GM12865 (cell line): ENCODE measurements at regions not wholly inside any gene's neighbourhood (a gene's known extent, or its start where the extent isn't known, plus 50 kb on each side); places are given as distances from the start of the nearest gene placed in this dataset.

ENCODE experiments used
- DNase-seq: peaks from one replicate; pipeline ENCODE4 v3.0.0; 2010; ENCODE audit warnings: low read depth
- H3K4me3 ChIP-seq: 2 replicates; pipeline ENCODE4 v1.5.1; 2011; ENCODE audit warnings: mild to moderate bottlenecking, low read depth, low read length, control low read depth
- TF ChIP-seq, protein P1 (sequence below): IDR thresholded peaks from 2 replicates; pipeline ENCODE4 v1.5.1; 2011; ENCODE audit warnings: low read length, control low read depth, low read depth, inconsistent platforms; ENCODE audit not compliant: insufficient read depth; ENCODE audit errors: missing control alignments

DNA sequence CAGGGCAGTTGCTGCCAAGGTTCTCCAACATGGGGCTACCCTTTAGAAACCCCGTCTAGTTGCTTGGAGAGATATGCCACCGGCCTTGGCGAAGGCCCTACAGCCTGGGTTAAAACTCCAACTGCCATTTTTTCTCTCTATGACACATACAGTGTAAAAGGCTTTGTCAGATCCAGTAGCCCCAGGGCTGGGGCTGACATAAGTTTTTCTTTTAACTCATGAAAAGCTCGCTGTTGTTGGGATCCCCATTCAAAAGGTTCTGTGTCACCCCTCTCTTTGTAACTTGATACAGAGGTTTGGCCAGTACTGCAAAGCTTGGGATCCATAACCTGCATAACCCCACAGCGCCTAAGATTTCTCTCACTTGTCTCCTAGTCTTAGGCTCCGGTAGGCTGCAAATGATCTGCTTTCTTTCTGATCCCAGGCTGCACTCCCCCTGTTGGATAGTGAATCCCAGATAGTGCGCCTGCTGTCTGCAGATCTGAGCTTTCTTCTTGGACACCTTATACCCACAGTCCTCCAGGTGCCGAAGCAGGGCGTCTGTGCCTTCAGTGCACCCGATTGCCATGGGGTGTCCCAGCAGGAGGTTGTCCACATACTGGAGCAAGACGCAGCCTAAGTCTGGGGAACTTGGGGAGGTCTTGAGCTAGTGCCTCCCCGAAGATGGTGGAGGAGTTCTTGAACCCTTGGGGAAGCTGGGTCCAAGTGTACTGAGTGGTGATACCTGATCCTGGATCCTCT, 406.2 kb downstream of the TGFB2 start:
- no peak overlapping the region for H3K4me3 ChIP-seq
- TF ChIP-seq, protein P1, sequence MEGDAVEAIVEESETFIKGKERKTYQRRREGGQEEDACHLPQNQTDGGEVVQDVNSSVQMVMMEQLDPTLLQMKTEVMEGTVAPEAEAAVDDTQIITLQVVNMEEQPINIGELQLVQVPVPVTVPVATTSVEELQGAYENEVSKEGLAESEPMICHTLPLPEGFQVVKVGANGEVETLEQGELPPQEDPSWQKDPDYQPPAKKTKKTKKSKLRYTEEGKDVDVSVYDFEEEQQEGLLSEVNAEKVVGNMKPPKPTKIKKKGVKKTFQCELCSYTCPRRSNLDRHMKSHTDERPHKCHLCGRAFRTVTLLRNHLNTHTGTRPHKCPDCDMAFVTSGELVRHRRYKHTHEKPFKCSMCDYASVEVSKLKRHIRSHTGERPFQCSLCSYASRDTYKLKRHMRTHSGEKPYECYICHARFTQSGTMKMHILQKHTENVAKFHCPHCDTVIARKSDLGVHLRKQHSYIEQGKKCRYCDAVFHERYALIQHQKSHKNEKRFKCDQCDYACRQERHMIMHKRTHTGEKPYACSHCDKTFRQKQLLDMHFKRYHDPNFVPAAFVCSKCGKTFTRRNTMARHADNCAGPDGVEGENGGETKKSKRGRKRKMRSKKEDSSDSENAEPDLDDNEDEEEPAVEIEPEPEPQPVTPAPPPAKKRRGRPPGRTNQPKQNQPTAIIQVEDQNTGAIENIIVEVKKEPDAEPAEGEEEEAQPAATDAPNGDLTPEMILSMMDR, result no peak
- no peak for DNase-seq

DNA sequence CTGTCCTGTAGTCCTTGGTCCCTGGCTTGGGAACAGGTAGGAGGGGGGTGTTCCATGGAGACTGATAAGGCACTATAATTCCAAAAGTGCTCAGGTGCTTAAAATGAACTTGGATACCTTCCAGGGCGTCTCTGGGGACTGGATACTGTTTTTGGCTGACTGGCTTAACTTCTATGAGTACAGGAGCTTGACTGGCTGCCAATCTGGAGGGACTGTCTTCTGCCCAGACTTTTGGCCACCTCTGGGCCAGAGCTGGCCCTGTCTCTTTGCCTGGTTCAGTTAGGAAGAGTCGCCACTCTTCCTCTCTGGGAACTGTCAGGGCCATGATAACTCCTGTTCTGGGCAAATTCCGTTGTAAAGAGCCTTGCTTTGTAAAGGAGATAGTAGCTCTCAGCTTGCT, 407.0 kb downstream of the TGFB2 start:
- no peak overlapping the region for H3K4me3 ChIP-seq
- TF ChIP-seq, protein P1, result no peak
- no peak for DNase-seq

DNA sequence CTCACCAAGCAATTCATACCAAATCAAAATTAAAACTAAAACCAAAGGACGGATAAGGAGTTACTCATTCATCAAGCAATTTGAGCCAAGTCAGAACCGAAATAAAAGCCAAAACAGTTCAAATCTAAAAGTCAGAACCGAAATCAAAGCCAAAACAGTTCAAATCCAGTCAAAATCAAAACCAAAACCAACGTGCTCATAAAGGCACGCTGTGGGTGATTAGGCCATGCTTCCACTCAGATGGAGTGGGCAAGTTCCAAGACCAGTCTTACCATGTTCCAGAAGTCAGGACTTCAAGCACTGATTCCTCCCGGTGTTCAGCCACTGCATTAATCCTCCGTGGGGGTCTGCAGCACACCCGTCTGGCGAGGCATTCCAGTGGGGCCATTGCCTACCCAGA, 409.3 kb downstream of the TGFB2 start:
- H3K4me3 ChIP-seq, result no peak overlapping the region
- DNase-seq, result no peak
- TF ChIP-seq, protein P1, result no peak

DNA sequence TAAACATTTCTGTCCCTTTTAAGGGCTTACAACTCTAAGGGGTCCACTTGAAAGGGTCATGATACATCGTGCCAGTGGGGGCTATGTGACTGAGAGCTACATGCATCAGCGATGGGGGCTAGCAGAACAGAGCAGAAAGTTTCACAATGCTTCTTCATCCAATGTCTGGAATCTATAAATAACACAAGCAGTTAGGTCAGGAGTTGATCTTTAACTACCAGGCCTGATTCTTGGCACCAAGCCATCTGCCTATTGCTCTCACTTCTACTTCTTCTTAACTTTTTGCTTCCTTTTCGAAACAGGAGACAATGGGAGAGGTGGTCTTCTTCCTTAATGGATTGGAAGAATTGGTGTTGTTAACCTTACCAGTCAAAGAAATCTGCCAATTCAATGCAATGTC, 410.0 kb downstream of the TGFB2 start:
- TF ChIP-seq, protein P1, result no peak
- DNase-seq, result no peak
- no peak overlapping the region for H3K4me3 ChIP-seq

DNA sequence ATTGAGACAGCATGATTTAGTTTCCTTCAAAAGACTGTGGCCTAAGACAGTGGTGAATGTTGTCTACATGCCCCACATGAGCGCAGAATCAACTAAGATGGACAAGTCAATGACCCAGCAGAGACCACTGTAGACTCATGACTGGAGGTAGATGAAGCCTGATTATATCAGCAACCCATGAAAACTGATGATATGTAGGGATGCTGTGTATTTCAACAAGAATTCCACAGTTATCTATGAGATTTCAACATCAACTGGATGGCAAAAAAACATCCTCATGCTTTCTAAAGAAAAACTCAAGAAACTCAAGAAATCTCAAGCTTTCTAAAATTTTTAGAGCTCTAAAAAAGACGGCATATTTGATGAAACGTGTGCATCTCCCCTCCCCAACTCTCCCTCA, 413.9 kb upstream of the LYPLAL1 start:
- TF ChIP-seq, protein P1, result no peak
- no peak overlapping the region for H3K4me3 ChIP-seq
- no peak for DNase-seq

DNA sequence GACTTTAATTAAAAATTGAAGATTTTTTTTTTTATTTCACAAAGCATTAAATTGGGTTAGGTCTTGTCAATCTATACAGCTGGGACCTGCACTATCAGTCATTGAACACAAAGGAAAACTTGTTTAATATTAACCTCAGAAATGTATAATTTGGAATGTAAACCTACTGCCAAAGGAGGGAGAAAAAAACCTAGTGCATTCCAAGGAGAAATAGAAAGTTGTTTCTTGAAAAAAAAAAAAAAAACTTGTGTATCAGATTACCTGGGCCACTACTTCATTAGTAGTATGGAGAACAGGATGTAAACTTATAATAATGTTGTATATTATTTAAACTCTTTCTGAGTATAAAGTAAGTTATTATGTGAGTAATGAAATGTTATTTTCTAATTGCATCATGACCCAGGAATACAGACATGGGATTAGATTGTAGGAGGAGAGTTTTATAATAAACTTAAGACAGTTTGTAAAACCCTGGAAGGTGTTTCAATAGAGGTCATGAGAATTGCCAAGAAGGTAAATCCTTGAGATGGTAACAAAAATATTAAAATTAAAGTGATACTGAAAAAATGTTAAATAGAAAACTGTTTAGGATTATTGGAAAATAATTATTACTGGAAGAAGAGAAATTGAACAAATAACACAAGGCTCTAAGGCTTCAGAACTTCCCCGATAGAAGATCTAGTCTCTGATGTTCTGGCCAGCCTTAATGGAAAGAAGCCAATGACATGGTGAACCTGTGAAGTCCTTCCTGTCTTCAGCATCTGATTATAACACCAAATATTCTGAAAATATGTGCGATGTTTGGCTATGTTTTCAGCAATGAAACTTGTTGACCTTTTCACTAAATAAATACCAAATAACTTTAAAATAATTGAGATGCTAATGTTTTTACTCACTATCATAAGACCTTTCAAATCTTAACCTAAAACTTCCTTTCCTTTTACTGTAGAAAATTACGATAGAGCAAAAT, 412.8 kb upstream of the LYPLAL1 start:
- no peak for DNase-seq
- no peak overlapping the region for H3K4me3 ChIP-seq
- TF ChIP-seq, protein P1, result no peak
